Pancreas (tissue), 10 donors: ENCODE measurements at regions not wholly inside any gene's neighbourhood (a gene's known extent, or its start where the extent isn't known, plus 50 kb on each side); places are given as distances from the start of the nearest gene placed in this dataset.
A peak's percentile ranks its signal among the peaks of the same experiment; 100 is the strongest.

Experiments used
- ATAC-seq, 4 donors: fragments of 200-7000 bp; cut with Tn5 transposase; one replicate each; pipeline versions ENCODE4 v1.8.0 to v1.9.1; 2020; ENCODE audit warnings: mild to moderate bottlenecking in 4 of 4, moderate library complexity in 4 of 4
- DNase-seq, 6 donors: peaks; one replicate each; pipeline ENCODE4 v3.0.0-alpha.2; 2020
- FAIRE-seq: peaks from 2 replicates; lab custom pipeline; 2012; peaks lifted over from hg19 to GRCh38; lab: Jason Lieb, UNC
- H3K27ac ChIP-seq, 4 donors: fragments of 200-600 bp; sonication (generic); 1 replicate in 3 of 4; 2 replicates in 1 of 4; pipeline versions ENCODE4 v1.5.0 to v1.8.0; 2020
- H3K27me3 ChIP-seq, 4 donors: fragments of 200-600 bp; one replicate each; pipeline ENCODE4 v1.8.0; 2021
- H3K36me3 ChIP-seq, 3 donors: fragments of 200-600 bp; sonication (generic) in 1 of 3; one replicate each; pipeline versions ENCODE4 v1.5.0 to v1.8.0; 2020 to 2021
- H3K4me1 ChIP-seq, 3 donors: fragments of 200-600 bp; one replicate each; pipeline ENCODE4 v1.8.0; 2021
- H3K4me3 ChIP-seq, 4 donors: fragments of 200-600 bp; sonication (generic) in 2 of 4; one replicate each; pipeline versions ENCODE4 v1.5.0 to v1.8.0; 2020 to 2021
- H3K9me3 ChIP-seq, 4 donors: fragments of 200-600 bp; one replicate each; pipeline ENCODE4 v1.8.0; 2021
- CTCF ChIP-seq, 4 donors: fragments of 200-600 bp; sonication (generic) in 3 of 4; IDR thresholded peaks; one replicate each; pipeline versions ENCODE4 v1.5.0 to v1.8.0; 2021; ENCODE audit warnings: antibody characterized with exemption in 4 of 4
- WGBS, 2 donors: extraction: QIAGEN DNeasy Blood & Tissue Kit; methylation state at CpG; one replicate each; pipeline ENCODE4 v1.1.7; 2013; 5-methylcytosine and 5-hydroxymethylcytosine counted together
- intact Hi-C, 3 donors: fragments of 100-400 bp; cut with DNase I; formaldehyde crosslinking; loops; one replicate each; pipeline versions ENCODE4 v1.11.1 to v1.14.2; 2022
- donor health status: healthy with polysubstance abuse.
- donor health status: DM: no; HTN: no; CAD: no; lungs with moderate emphysema.
- donor health status: DM: no; HTN: no; CAD: no.
- donor health status: control.
- donor health status: control.
- donor health status: Bipolar disorder and iron deficiency.
- donor health status: DM: yes; HTN: yes; CAD: no.
- donor health status: DM: no; HTN: no; CAD: no.
- donor health status: DM: no; HTN: no; CAD: no.
- donor health status: DM: yes; HTN: yes; CAD: no.

- intact Hi-C loops, result no loop called here
- 92 to 95% methylated on average over 2 of the region's 2 CpGs for WGBS, 2 donors
- H3K4me3 ChIP-seq, result no peak overlapping the region
- H3K27ac ChIP-seq, result no peak overlapping the region
- no peak for TF ChIP-seq CTCF (IDR thresholded peaks at IDR 0.05)
- DNase-seq (no peak), ATAC-seq (no peak), FAIRE-seq (no peak)
- peaks cover 1 to 4% (median 2%) of the 10 kb centered on the region in 3 donors for H3K4me1 ChIP-seq
- H3K36me3 ChIP-seq, result no peaks in the 10 kb centered on the region
- no peaks in the 10 kb centered on the region for H3K27me3 ChIP-seq
- H3K9me3 ChIP-seq, result no peaks in the 10 kb centered on the region
Observed at GRCh38 chr12:92369636-92370035, 224.0 kb upstream of the BTG1 start.

- no peak for TF ChIP-seq CTCF (IDR thresholded peaks at IDR 0.05)
- intact Hi-C loops, result no loop called here
- Histone ChIP-seq H3K4me1 (peaks cover 0 to 4% (median 3%) of the 10 kb centered on the region in 3 donors), H3K36me3 (no peaks in the 10 kb centered on the region), H3K27ac (no peak overlapping the region), H3K4me3 (no peak overlapping the region), H3K27me3 (no peaks in the 10 kb centered on the region), H3K9me3 (no peaks in the 10 kb centered on the region)
- FAIRE-seq, result no peak
- whole genome bisulfite sequencing, 2 donors, result 93% methylated on average over 3 of the region's 3 CpGs
- DNase-seq, result no peak
- no peak for ATAC-seq
Observed at GRCh38 chr12:92369056-92369455, 223.4 kb upstream of the BTG1 start.

GRCh38 chr12:92365836-92366235 is 220.2 kb upstream of the BTG1 start:
- peak; percentile 61 to 91 (median 78) for ATAC-seq
- DNase-seq, result no peak
- no peak for TF ChIP-seq CTCF (IDR thresholded peaks at IDR 0.05)
- no peaks in the 10 kb centered on the region for H3K36me3 ChIP-seq
- FAIRE-seq, result no peak
- 16 to 18% methylated on average over 2 of the region's 2 CpGs for WGBS, 2 donors
- H3K27ac ChIP-seq, result no peak overlapping the region
- no peaks in the 10 kb centered on the region for H3K27me3 ChIP-seq
- intact Hi-C loops, result no loop called here
- no peak overlapping the region for H3K4me3 ChIP-seq
- H3K9me3 ChIP-seq, result no peaks in the 10 kb centered on the region
- peaks cover 0 to 14% (median 3%) of the 10 kb centered on the region in 3 donors for H3K4me1 ChIP-seq

- Histone ChIP-seq H3K4me1 (peaks cover 0 to 14% (median 3%) of the 10 kb centered on the region in 3 donors), H3K9me3 (no peaks in the 10 kb centered on the region), H3K36me3 (no peaks in the 10 kb centered on the region), H3K27me3 (no peaks in the 10 kb centered on the region), H3K27ac (no peak overlapping the region), H3K4me3 (no peak overlapping the region)
- intact Hi-C loops, result no loop called here
- WGBS, 2 donors, result 89 to 93% methylated on average over 1 of the region's 1 CpG
- ATAC-seq (no peak), FAIRE-seq (no peak), DNase-seq (no peak)
- TF ChIP-seq CTCF (IDR thresholded peaks at IDR 0.05), result no peak
Observed at GRCh38 chr12:92365333-92365732, 219.7 kb upstream of the BTG1 start.

GRCh38 chr12:92363295-92364146 is 217.9 kb upstream of the BTG1 start:
- peak overlapping the region in 2 of 4 donors; percentile 33 to 40 for H3K27ac ChIP-seq
- peaks cover 0 to 14% (median 3%) of the 10 kb centered on the region in 3 donors for H3K4me1 ChIP-seq
- intact Hi-C loops, result no loop called here
- peak in 1 of 6 donors; percentile 43 for DNase-seq
- 78 to 82% methylated on average over 11 of the region's 11 CpGs for WGBS, 2 donors
- H3K9me3 ChIP-seq, result no peaks in the 10 kb centered on the region
- no peaks in the 10 kb centered on the region for H3K27me3 ChIP-seq
- FAIRE-seq, result no peak
- H3K4me3 ChIP-seq, result no peak overlapping the region
- H3K36me3 ChIP-seq, result no peaks in the 10 kb centered on the region
- peak in 2 of 4 donors; percentile 70 to 75 for ATAC-seq
- no peak for TF ChIP-seq CTCF (IDR thresholded peaks at IDR 0.05)
